Middle frontal gyrus (tissue), 1 donor: ENCODE measurements at regions not wholly inside any gene's neighbourhood (a gene's known extent, or its start where the extent isn't known, plus 50 kb on each side); places are given as distances from the start of the nearest gene placed in this dataset.
"Not testable (repeated sequence)": the region's sequence is repeated elsewhere in the genome, so short reads cannot be mapped to it uniquely, and the experiment has no call there.

ENCODE experiments used
- DNase-seq: peaks from one replicate; pipeline ENCODE4 v3.0.0-alpha.2; 2015; ENCODE audit warnings: low spot score; ENCODE audit errors: extremely low spot score

- no peak for DNase-seq
Observed at GRCh38 chr12:62069976-62070375, 190.2 kb upstream of the USP15 start.

- not testable (repeated sequence) for DNase-seq
Observed at GRCh38 chr12:62073236-62073635, 187.0 kb upstream of the USP15 start.

GRCh38 chr12:62075870-62076269, 184.3 kb upstream of the USP15 start:
- no peak for DNase-seq

- no peak for DNase-seq
Observed at GRCh38 chr12:62078020-62078419, 182.2 kb upstream of the USP15 start.

GRCh38 chr12:62082448-62082847, 177.8 kb upstream of the USP15 start:
- no peak for DNase-seq

- no peak for DNase-seq
Observed at GRCh38 chr12:62098132-62098531, 162.1 kb upstream of the USP15 start.

- DNase-seq = no peak
Observed at GRCh38 chr12:62103748-62104147, 156.5 kb upstream of the USP15 start.

GRCh38 chr12:62106547-62107185, 153.5 kb upstream of the USP15 start:
- no peak for DNase-seq

- DNase-seq = no peak
Observed at GRCh38 chr12:62113366-62114011, 146.7 kb upstream of the USP15 start.

GRCh38 chr12:62116986-62117385, 143.2 kb upstream of the USP15 start:
- no peak for DNase-seq

- no peak for DNase-seq
Observed at GRCh38 chr12:62123721-62124203, 136.4 kb upstream of the USP15 start.

- DNase-seq = no peak
Observed at GRCh38 chr12:62127516-62127915, 132.7 kb upstream of the USP15 start.

- DNase-seq = no peak
Observed at GRCh38 chr12:62128175-62128975, 131.8 kb upstream of the USP15 start.

GRCh38 chr12:62129291-62129690, 130.9 kb upstream of the USP15 start:
- DNase-seq = no peak

GRCh38 chr12:62130402-62130801, 129.8 kb upstream of the USP15 start:
- no peak for DNase-seq

- DNase-seq = no peak
Observed at GRCh38 chr12:62130834-62131552, 129.2 kb upstream of the USP15 start.

- DNase-seq = no peak
Observed at GRCh38 chr12:62133440-62133839, 126.8 kb upstream of the USP15 start.

- no peak for DNase-seq
Observed at GRCh38 chr12:62135553-62136200, 124.5 kb upstream of the USP15 start.

GRCh38 chr12:62136496-62136895, 123.7 kb upstream of the USP15 start:
- no peak for DNase-seq

GRCh38 chr12:62138527-62138926, 121.7 kb upstream of the USP15 start:
- DNase-seq = no peak

- DNase-seq = no peak
Observed at GRCh38 chr12:62146318-62146717, 113.9 kb upstream of the USP15 start.
